SK-N-SH (cell line): ENCODE measurements at regions not wholly inside any gene's neighbourhood (a gene's known extent, or its start where the extent isn't known, plus 50 kb on each side); places are given as distances from the start of the nearest gene placed in this dataset.

Experiments used
- CTCF ChIA-PET: fragments of 300-600, 350-600 bp; formaldehyde crosslinking; extraction: SDS; loops from one replicate; lab custom pipeline; 2021; lab: Yijun Ruan, JAX
- POLR2A ChIA-PET: fragments of 350-600 bp; sonication (Branson Sonifier 250); formaldehyde crosslinking; extraction: SDS; loops from one replicate; lab custom pipeline; 2020; ENCODE audit warnings: antibody characterized with exemption, inconsistent platforms; lab: Yijun Ruan, JAX
- DNase-seq: peaks from one replicate; pipeline ENCODE4 v3.0.0; 2012
- H2AFZ ChIP-seq: fragments of 200-600 bp; sonication (generic); 2 replicates; pipeline ENCODE4 v1.8.1; 2016; ENCODE audit warnings: antibody characterized with exemption, mild to moderate bottlenecking, low read depth
- H3F3A ChIP-seq: fragments of 200-600 bp; sonication (generic); replicated peaks from 2 replicates; pipeline ENCODE3; 2016; ENCODE audit warnings: antibody characterized with exemption, mild to moderate bottlenecking; ENCODE audit not compliant: insufficient read depth
- H3K27ac ChIP-seq, 2 experiments: fragments of 200-500 bp in 1 of 2; fragments of 200-600 bp in 1 of 2; sonication (Bioruptor generic) in 1 of 2; sonication (generic), shearing (Covaris generic) in 1 of 2; 2 replicates each; pipeline versions ENCODE4 v1.5.1 to v1.6.1; 2014 to 2016; ENCODE audit warnings: low read depth in 2 of 2, inconsistent platforms in 1 of 2, low read length in 1 of 2, mild to moderate bottlenecking in 1 of 2, mixed read lengths in 1 of 2
- H3K27me3 ChIP-seq: fragments of 200-600 bp; sonication (generic), shearing (Covaris generic); 2 replicates; pipeline ENCODE4 v1.6.1; 2016; ENCODE audit warnings: mixed run types; ENCODE audit not compliant: insufficient read depth
- H3K36me3 ChIP-seq, 2 experiments: fragments of 200-500 bp in 1 of 2; fragments of 200-600 bp in 1 of 2; sonication (Bioruptor generic) in 1 of 2; sonication (generic) in 1 of 2; replicated peaks in 1 of 2; 2 replicates each; pipeline versions ENCODE3 to v1.5.1; 2014 to 2016; ENCODE audit warnings: low read length in 1 of 2, mild to moderate bottlenecking in 1 of 2; ENCODE audit not compliant: insufficient read depth in 2 of 2, control insufficient read depth in 1 of 2
- H3K4me1 ChIP-seq, 2 experiments: fragments of 200-500 bp in 1 of 2; fragments of 200-600 bp in 1 of 2; sonication (Bioruptor generic) in 1 of 2; sonication (generic), shearing (Covaris generic) in 1 of 2; 2 replicates each; pipeline versions ENCODE4 v1.5.1 to v1.6.1; 2014 to 2016; ENCODE audit warnings: low read depth in 1 of 2, low read length in 1 of 2, mixed run types in 1 of 2; ENCODE audit not compliant: insufficient read depth in 2 of 2, control insufficient read depth in 1 of 2
- H3K4me2 ChIP-seq: fragments of 200-600 bp; sonication (generic), shearing (Covaris generic); 2 replicates; pipeline ENCODE4 v1.6.1; 2017; ENCODE audit warnings: mixed run types
- H3K4me3 ChIP-seq, 2 experiments: fragments of 200-500 bp in 1 of 2; fragments of 200-600 bp in 1 of 2; sonication (Bioruptor generic) in 1 of 2; sonication (generic), shearing (Covaris generic) in 1 of 2; 2 replicates each; pipeline versions ENCODE4 v1.5.1 to v1.8.1; 2014 to 2016; ENCODE audit warnings: low read depth in 2 of 2, inconsistent platforms in 1 of 2, low read length in 1 of 2, mild to moderate bottlenecking in 1 of 2, mixed read lengths in 1 of 2, moderate library complexity in 1 of 2
- H3K79me2 ChIP-seq: fragments of 200-600 bp; sonication (generic); 2 replicates; pipeline ENCODE4 v1.8.1; 2017; ENCODE audit warnings: mild to moderate bottlenecking; ENCODE audit not compliant: insufficient read depth
- H3K9ac ChIP-seq: fragments of 200-600 bp; sonication (generic); 2 replicates; pipeline ENCODE4 v1.6.1; 2017; ENCODE audit warnings: mixed run types
- H3K9me2 ChIP-seq: fragments of 200-600 bp; sonication (generic); 2 replicates; pipeline ENCODE4 v1.6.1; 2017; ENCODE audit warnings: mixed run types
- H3K9me3 ChIP-seq: fragments of 200-600 bp; sonication (generic); 2 replicates; pipeline ENCODE4 v1.6.1; 2017; ENCODE audit warnings: mixed run types, mild to moderate bottlenecking, moderate library complexity
- H4K20me1 ChIP-seq: fragments of 200-600 bp; sonication (generic); 2 replicates; pipeline ENCODE4 v1.6.1; 2017; ENCODE audit warnings: mild to moderate bottlenecking, mixed run types; ENCODE audit not compliant: insufficient read depth
- CTCF ChIP-seq: fragments of 200-600 bp; sonication (generic); IDR thresholded peaks from 2 replicates; pipeline ENCODE4 v1.6.1; 2017; ENCODE audit warnings: antibody characterized with exemption, mild to moderate bottlenecking, moderate library complexity
- ELF1 ChIP-seq: IDR thresholded peaks from 2 replicates; pipeline ENCODE4 v1.4.0; 2012
- FOSL2 ChIP-seq: IDR thresholded peaks from 2 replicates; pipeline ENCODE4 v1.4.0; 2012; ENCODE audit warnings: low read depth, mild to moderate bottlenecking, moderate library complexity, borderline replicate concordance
- FOXM1 ChIP-seq: IDR thresholded peaks from 2 replicates; pipeline ENCODE4 v1.4.0; 2012; ENCODE audit warnings: low read depth, mild to moderate bottlenecking
- GABPA ChIP-seq: IDR thresholded peaks from 2 replicates; pipeline ENCODE4 v1.4.0; 2012; ENCODE audit warnings: low read depth, mild to moderate bottlenecking
- GATA2 ChIP-seq: sonication (generic); formaldehyde crosslinking; IDR thresholded peaks from 2 replicates; pipeline ENCODE4 v1.5.0; 2020; ENCODE audit warnings: mild to moderate bottlenecking, missing genetic modification reagents
- MAX ChIP-seq: IDR thresholded peaks from 2 replicates; pipeline ENCODE4 v1.4.0; 2012; ENCODE audit warnings: low read depth
- MEF2A ChIP-seq: IDR thresholded peaks from 2 replicates; pipeline ENCODE4 v1.4.0; 2012; ENCODE audit warnings: low read depth, borderline replicate concordance
- NFIC ChIP-seq: IDR thresholded peaks from 2 replicates; pipeline ENCODE4 v1.4.0; 2012; ENCODE audit warnings: borderline replicate concordance
- POLR2AphosphoS5 ChIP-seq: IDR thresholded peaks from 2 replicates; pipeline ENCODE4 v1.6.1; 2012; ENCODE audit warnings: low read depth, low read length
- RCOR1 ChIP-seq: fragments of 150-350 bp; IDR thresholded peaks from 2 replicates; pipeline ENCODE4 v1.6.1; 2017; ENCODE audit warnings: antibody characterized with exemption, low read length
- REST ChIP-seq: IDR thresholded peaks from 2 replicates; pipeline ENCODE4 v1.6.1; 2012; ENCODE audit warnings: mild to moderate bottlenecking, low read depth, low read length, moderate library complexity
- RFX5 ChIP-seq: IDR thresholded peaks from 2 replicates; pipeline ENCODE4 v1.6.1; 2012; ENCODE audit warnings: mild to moderate bottlenecking, improper control_type of control experiment, low read length
- TAF1 ChIP-seq: IDR thresholded peaks from 2 replicates; pipeline ENCODE4 v1.6.1; 2012; ENCODE audit warnings: low read depth, mild to moderate bottlenecking, low read length, moderate library complexity, borderline replicate concordance
- TCF12 ChIP-seq: IDR thresholded peaks from 2 replicates; pipeline ENCODE4 v1.4.0; 2012
- USF2 ChIP-seq: fragments of 150-350 bp; IDR thresholded peaks from 2 replicates; pipeline ENCODE4 v1.6.1; 2017; ENCODE audit warnings: antibody characterized with exemption, low read length, low read depth, borderline replicate concordance
- YY1 ChIP-seq: IDR thresholded peaks from 2 replicates; pipeline ENCODE4 v1.4.0; 2012; ENCODE audit warnings: low read depth, mild to moderate bottlenecking
- WGBS: methylation state at CpG from one replicate; pipeline ENCODE4 v1.1.6; 2017; ENCODE audit warnings: low lambda C conversion rate; 5-methylcytosine and 5-hydroxymethylcytosine counted together

GRCh38 chr13:33405371-33405770 lies 119.8 kb upstream of the STARD13 start:
- Histone ChIP-seq H3K4me3 (no peak overlapping the region), H3K79me2 (no peaks in the 10 kb centered on the region), H3K4me2 (no peak overlapping the region), H3K9me2 (no peaks in the 10 kb centered on the region), H3K9ac (no peak overlapping the region), H2AFZ (no peak overlapping the region), H3K36me3 (no peaks in the 10 kb centered on the region), H3K4me1 (no peaks in the 10 kb centered on the region; a peak in 1 of 4 replicates), H3K9me3 (no peaks in the 10 kb centered on the region), H4K20me1 (no peaks in the 10 kb centered on the region), H3F3A (no peaks in the 10 kb centered on the region), H3K27me3 (no peaks in the 10 kb centered on the region), H3K27ac (no peak overlapping the region)
- no peak for DNase-seq
- POLR2A ChIA-PET: no interaction called here
- CTCF ChIA-PET: no interaction called here
- TF ChIP-seq RCOR1 (no peak), FOXM1 (no peak)
- WGBS: 66% methylated on average over 2 of the region's 2 CpGs

- Histone ChIP-seq H4K20me1 (no peaks in the 10 kb centered on the region), H3K4me2 (no peak overlapping the region), H3K79me2 (no peaks in the 10 kb centered on the region), H3K36me3 (no peaks in the 10 kb centered on the region), H3K27me3 (no peaks in the 10 kb centered on the region), H3K4me1 (peaks cover 0 to 2% of the 10 kb centered on the region in 2 experiments; a peak in 1 of 4 replicates), H3K4me3 (no peak overlapping the region), H3K27ac (no peak overlapping the region), H3K9me2 (0 out of 2 replicates have a peak, but pooled peaks cover 3% of the 10 kb centered on the region), H2AFZ (no peak overlapping the region), H3K9me3 (no peaks in the 10 kb centered on the region), H3K9ac (no peak overlapping the region), H3F3A (no peaks in the 10 kb centered on the region)
- ChIA-PET CTCF (no interaction called here), POLR2A (no interaction called here)
- DNase-seq: no peak
- WGBS: 93% methylated on average over 1 of the region's 1 CpG
- TF ChIP-seq RCOR1: no peak
- no peak for TF ChIP-seq GATA2 (CRISPR knock-in tag)
- no peak for TF ChIP-seq FOSL2
- no peak for TF ChIP-seq GABPA
- no peak for TF ChIP-seq USF2
- TF ChIP-seq CTCF: no peak
- TF ChIP-seq TCF12: no peak
- TF ChIP-seq RFX5: no peak
- TF ChIP-seq YY1: no peak
- no peak for TF ChIP-seq TAF1
- no peak for TF ChIP-seq MEF2A
- no peak for TF ChIP-seq POLR2AphosphoS5
- TF ChIP-seq REST: no peak
- TF ChIP-seq MAX: no peak
- no peak for TF ChIP-seq ELF1
- TF ChIP-seq NFIC: no peak
Measured at GRCh38 chr13:33409673-33410510, 124.3 kb upstream of the STARD13 start.
